B cell (primary cell): ENCODE measurements at regions not wholly inside any gene's neighbourhood (a gene's known extent, or its start where the extent isn't known, plus 50 kb on each side); places are given as distances from the start of the nearest gene placed in this dataset.
A peak's percentile ranks its signal among the peaks of the same experiment; 100 is the strongest.

Experiments used
- ATAC-seq: fragments of 200-7000 bp; cut with Tn5 transposase; one replicate; pipeline ENCODE4 v1.10.0; 2021; ENCODE audit warnings: low read depth, mild to moderate bottlenecking, moderate number of reproducible peaks, moderate library complexity
- CTCF ChIA-PET: fragments of 350-600 bp; sonication (Branson Sonifier 250); formaldehyde crosslinking; loops from one replicate; lab custom pipeline; 2021; ENCODE audit warnings: antibody characterized with exemption, inconsistent platforms; lab: Charles Lee
- POLR2A ChIA-PET: fragments of 350-600 bp; sonication (Branson Sonifier 250); formaldehyde crosslinking; loops from one replicate; lab custom pipeline; 2021; ENCODE audit warnings: antibody characterized with exemption; lab: Charles Lee
- DNase-seq: peaks from one replicate; pipeline ENCODE4 v3.0.0; 2013
- H2AFZ ChIP-seq: 2 replicates; pipeline ENCODE4 v1.6.1; 2012; ENCODE audit warnings: mild to moderate bottlenecking, low read depth, low read length; ENCODE audit not compliant: insufficient read depth, poor library complexity, severe bottlenecking
- H3K27ac ChIP-seq, 2 donors: 1 replicate in 1 of 2; 2 replicates in 1 of 2; pipeline ENCODE4 v1.5.1; 2012 to 2013; ENCODE audit warnings: low read length in 2 of 2, mild to moderate bottlenecking in 2 of 2, moderate library complexity in 1 of 2
- H3K27me3 ChIP-seq, 4 experiments: fragments of 200-600 bp in 1 of 4; sonication (generic) in 1 of 4; replicated peaks in 1 of 4; 1 replicate in 2 of 4; 2 replicates in 2 of 4; pipeline versions ENCODE4 v1.6.1 to v1.7.0; 2013 to 2016; ENCODE audit warnings: low read length in 3 of 4, mild to moderate bottlenecking in 2 of 4, mixed read lengths in 1 of 4, moderate library complexity in 1 of 4; ENCODE audit not compliant: insufficient read depth in 4 of 4, control insufficient read depth in 3 of 4; ENCODE audit errors: control extremely low read depth in 1 of 4
- H3K36me3 ChIP-seq, 2 experiments: replicated peaks in 1 of 2; 1 replicate in 1 of 2; 2 replicates in 1 of 2; pipeline versions ENCODE4 v1.6.1 to v1.7.1; 2013; ENCODE audit warnings: low read length in 1 of 2; ENCODE audit not compliant: insufficient read depth in 2 of 2, control insufficient read depth in 1 of 2; ENCODE audit errors: control extremely low read depth in 1 of 2, extremely low read depth in 1 of 2
- H3K4me1 ChIP-seq, 2 donors: fragments of 200-600 bp in 1 of 2; sonication (generic) in 1 of 2; 1 replicate in 1 of 2; 2 replicates in 1 of 2; pipeline versions ENCODE4 v1.5.1 to v1.6.1; 2013 to 2017; ENCODE audit warnings: low read length in 2 of 2; ENCODE audit not compliant: control insufficient read depth in 2 of 2, insufficient read depth in 2 of 2
- H3K4me2 ChIP-seq: replicated peaks from 2 replicates; pipeline ENCODE3; 2012; ENCODE audit warnings: mild to moderate bottlenecking, low read depth, low read length; ENCODE audit not compliant: poor library complexity, severe bottlenecking
- H3K4me3 ChIP-seq, 5 experiments: fragments of 200-600 bp in 1 of 5; sonication (generic) in 1 of 5; 1 replicate in 3 of 5; 2 replicates in 2 of 5; pipeline versions ENCODE4 v1.5.1 to v1.7.0; 2011 to 2016; ENCODE audit warnings: low read length in 4 of 5, mild to moderate bottlenecking in 4 of 5, low read depth in 2 of 5, control low read depth in 1 of 5, moderate library complexity in 1 of 5; ENCODE audit not compliant: insufficient read depth in 1 of 5; ENCODE audit errors: control extremely low read depth in 1 of 5, extremely low read depth in 1 of 5
- H3K79me2 ChIP-seq: fragments of 200-600 bp; sonication (generic); one replicate; pipeline ENCODE4 v1.6.0; 2016; ENCODE audit warnings: low read length; ENCODE audit not compliant: control insufficient read depth, insufficient read depth
- H3K9ac ChIP-seq: fragments of 200-600 bp; sonication (generic); 2 replicates; pipeline ENCODE4 v1.6.1; 2017; ENCODE audit warnings: mild to moderate bottlenecking, low read length, moderate library complexity
- H3K9me3 ChIP-seq, 3 donors: one replicate each; pipeline versions ENCODE4 v1.6.1 to v1.7.1; 2013; ENCODE audit warnings: low read length in 2 of 3; ENCODE audit not compliant: control insufficient read depth in 2 of 3, insufficient read depth in 1 of 3; ENCODE audit errors: control extremely low read depth in 1 of 3
- H4K20me1 ChIP-seq: 2 replicates; pipeline ENCODE4 v1.6.0; 2012; ENCODE audit warnings: mild to moderate bottlenecking, low read length; ENCODE audit not compliant: insufficient read depth, control insufficient read depth, poor library complexity, severe bottlenecking
- H3K27ac Mint-ChIP-seq: one replicate; pipeline ENCODE4 v1.8.0; 2021; ENCODE audit warnings: mixed read lengths
- H3K27me3 Mint-ChIP-seq: one replicate; pipeline ENCODE4 v1.8.0; 2021; ENCODE audit warnings: mixed read lengths
- H3K4me1 Mint-ChIP-seq: one replicate; pipeline ENCODE4 v1.8.0; 2021; ENCODE audit warnings: mixed read lengths
- H3K4me3 Mint-ChIP-seq: one replicate; pipeline ENCODE4 v1.8.0; 2021; ENCODE audit warnings: mixed read lengths
- H3K9me3 Mint-ChIP-seq: one replicate; pipeline ENCODE4 v1.8.0; 2022; ENCODE audit warnings: mixed read lengths; ENCODE audit not compliant: insufficient read depth
- CTCF ChIP-seq: fragments of 200-600 bp; IDR thresholded peaks from one replicate; pipeline ENCODE4 v1.8.0; 2022; ENCODE audit warnings: antibody characterized with exemption, mild to moderate bottlenecking
- EZH2 ChIP-seq: IDR thresholded peaks from 2 replicates; pipeline ENCODE4 v1.6.1; 2012; ENCODE audit warnings: borderline replicate concordance, low read depth, mild to moderate bottlenecking, moderate library complexity, low read length; ENCODE audit not compliant: insufficient read depth, poor library complexity, severe bottlenecking
- WGBS: methylation state at CpG from one replicate; pipeline ENCODE4 v1.1.5; 2013; ENCODE audit warnings: missing lambda C conversion rate; ENCODE audit not compliant: insufficient coverage; 5-methylcytosine and 5-hydroxymethylcytosine counted together
- intact Hi-C: fragments of 100-400 bp; cut with micrococcal nuclease; formaldehyde crosslinking; loops from one replicate; pipeline ENCODE4 v1.10.0; 2022

GRCh38 chr1:165143437-165144065, 213.0 kb downstream of the LMX1A start:
- ChIA-PET CTCF (interaction anchor here (1.5 kb wide), 1 partner anchor 449 kb away, joined by 3 read pairs; no protein-coding TSS in a partner anchor), POLR2A (no interaction called here)
- H3K27ac Mint-ChIP-seq, result no peak overlapping the region
- Histone ChIP-seq H3K27ac (no peak overlapping the region), H3K4me3 (no peak overlapping the region), H3K79me2 (no peaks in the 10 kb centered on the region), H3K9ac (no peak overlapping the region), H3K27me3 (no peaks in the 10 kb centered on the region), H3K4me1 (no peaks in the 10 kb centered on the region), H3K9me3 (no peaks in the 10 kb centered on the region), H2AFZ (no peak overlapping the region), H4K20me1 (no peaks in the 10 kb centered on the region), H3K36me3 (no peaks in the 10 kb centered on the region), H3K4me2 (no peak overlapping the region)
- ATAC-seq, result no peak
- H3K4me3 Mint-ChIP-seq, result no peak overlapping the region
- no peaks in the 10 kb centered on the region for H3K9me3 Mint-ChIP-seq
- intact Hi-C loops, result no loop called here
- no peaks in the 10 kb centered on the region for H3K4me1 Mint-ChIP-seq
- peak; percentile 5 for DNase-seq
- TF ChIP-seq EZH2 (no peak), CTCF (peak; percentile 57)
- H3K27me3 Mint-ChIP-seq, result peaks cover 18% of the 10 kb centered on the region
- WGBS, result 38% methylated on average over 1 of the region's 4 CpGs

GRCh38 chr1:165138960-165139359, 217.6 kb downstream of the LMX1A start:
- H3K9me3 ChIP-seq, result no peaks in the 10 kb centered on the region
- TF ChIP-seq EZH2, result no peak
- TF ChIP-seq CTCF, result no peak
- no peak overlapping the region for H3K27ac ChIP-seq
- no peaks in the 10 kb centered on the region for H3K4me1 ChIP-seq
- no peak overlapping the region for H3K4me2 ChIP-seq
- Mint-ChIP-seq H3K4me1 (no peaks in the 10 kb centered on the region), H3K9me3 (no peaks in the 10 kb centered on the region), H3K27me3 (peaks cover 28% of the 10 kb centered on the region), H3K4me3 (no peak overlapping the region), H3K27ac (no peak overlapping the region)
- WGBS, result 78% methylated on average over 1 of the region's 1 CpG
- no peaks in the 10 kb centered on the region for H3K36me3 ChIP-seq
- intact Hi-C loops, result no loop called here
- H3K79me2 ChIP-seq, result no peaks in the 10 kb centered on the region
- ATAC-seq, result no peak
- no peak for DNase-seq
- H2AFZ ChIP-seq, result no peak overlapping the region
- no peak overlapping the region for H3K9ac ChIP-seq
- no peaks in the 10 kb centered on the region for H3K27me3 ChIP-seq
- CTCF ChIA-PET, result interaction anchor here (1.6 kb wide), 1 partner anchor 22 kb away, joined by 4 read pairs; no protein-coding TSS in a partner anchor
- no peaks in the 10 kb centered on the region for H4K20me1 ChIP-seq
- POLR2A ChIA-PET, result no interaction called here
- no peak overlapping the region for H3K4me3 ChIP-seq
